Type B pancreatic cell (in vitro differentiated cells): ENCODE measurements at regions not wholly inside any gene's neighbourhood (a gene's known extent, or its start where the extent isn't known, plus 50 kb on each side); places are given as distances from the start of the nearest gene placed in this dataset.
A peak's percentile ranks its signal among the peaks of the same experiment; 100 is the strongest.

Experiments
- DNase-seq: peaks from one replicate; pipeline ENCODE4 v3.0.0; 2021; ENCODE audit warnings: mixed read lengths; ENCODE audit not compliant: unreplicated experiment; ENCODE audit errors: extremely low spot score
- H3K27ac Mint-ChIP-seq: 2 replicates; pipeline ENCODE4 v1.8.0; 2021; ENCODE audit warnings: mild to moderate bottlenecking, mixed read lengths
- H3K27me3 Mint-ChIP-seq: 2 replicates; pipeline ENCODE4 v1.8.0; 2021; ENCODE audit warnings: mixed read lengths
- H3K36me3 Mint-ChIP-seq: 2 replicates; pipeline ENCODE4 v1.8.0; 2021; ENCODE audit warnings: mixed read lengths
- H3K4me1 Mint-ChIP-seq: one replicate; pipeline ENCODE4 v1.8.0; 2021; ENCODE audit warnings: mixed read lengths; ENCODE audit not compliant: unreplicated experiment
- H3K4me3 Mint-ChIP-seq: 2 replicates; pipeline ENCODE4 v1.8.0; 2021; ENCODE audit warnings: mild to moderate bottlenecking, mixed read lengths
- H3K9me3 Mint-ChIP-seq: 2 replicates; pipeline ENCODE4 v1.8.0; 2021; ENCODE audit warnings: mixed read lengths
- CTCF ChIP-seq: fragments of 200-600 bp; sonication (generic); conservative IDR thresholded peaks from 2 replicates; pipeline ENCODE4 v1.5.0; 2021; ENCODE audit warnings: antibody characterized with exemption, mild to moderate bottlenecking

GRCh38 chr10:47136866-47137265 is 163.1 kb upstream of the GDF10 start:
- H3K36me3 Mint-ChIP-seq, result no peaks in the 10 kb centered on the region
- no peak overlapping the region for H3K27ac Mint-ChIP-seq
- H3K4me3 Mint-ChIP-seq, result no peak overlapping the region
- no peak for TF ChIP-seq CTCF
- DNase-seq, result peak; percentile 57
- peaks cover 12% of the 10 kb centered on the region for H3K4me1 Mint-ChIP-seq
- H3K9me3 Mint-ChIP-seq, result no peaks in the 10 kb centered on the region
- H3K27me3 Mint-ChIP-seq, result peaks cover 11% of the 10 kb centered on the region

GRCh38 chr10:47137311-47137851 is 162.6 kb upstream of the GDF10 start:
- peaks cover 12% of the 10 kb centered on the region for H3K4me1 Mint-ChIP-seq
- H3K4me3 Mint-ChIP-seq, result no peak overlapping the region
- H3K9me3 Mint-ChIP-seq, result no peaks in the 10 kb centered on the region
- H3K36me3 Mint-ChIP-seq, result no peaks in the 10 kb centered on the region
- TF ChIP-seq CTCF, result no peak
- H3K27me3 Mint-ChIP-seq, result peaks cover 11% of the 10 kb centered on the region
- DNase-seq, result no peak
- H3K27ac Mint-ChIP-seq, result no peak overlapping the region

- no peaks in the 10 kb centered on the region for H3K36me3 Mint-ChIP-seq
- no peak for DNase-seq
- H3K27me3 Mint-ChIP-seq, result peaks cover 11% of the 10 kb centered on the region
- H3K4me1 Mint-ChIP-seq, result peaks cover 12% of the 10 kb centered on the region
- no peaks in the 10 kb centered on the region for H3K9me3 Mint-ChIP-seq
- no peak overlapping the region for H3K27ac Mint-ChIP-seq
- H3K4me3 Mint-ChIP-seq, result no peak overlapping the region
- TF ChIP-seq CTCF, result no peak
These were observed 160.9 kb upstream of the GDF10 start for GRCh38 chr10:47139121-47139520.

GRCh38 chr10:47140761-47141348 is 159.1 kb upstream of the GDF10 start:
- no peak overlapping the region for H3K4me3 Mint-ChIP-seq
- H3K4me1 Mint-ChIP-seq, result peaks cover 12% of the 10 kb centered on the region
- DNase-seq, result no peak
- H3K9me3 Mint-ChIP-seq, result no peaks in the 10 kb centered on the region
- H3K27me3 Mint-ChIP-seq, result peaks cover 11% of the 10 kb centered on the region
- no peak overlapping the region for H3K27ac Mint-ChIP-seq
- no peak for TF ChIP-seq CTCF
- H3K36me3 Mint-ChIP-seq, result no peaks in the 10 kb centered on the region

GRCh38 chr10:47141349-47141748 is 158.6 kb upstream of the GDF10 start:
- peaks cover 8% of the 10 kb centered on the region for H3K27me3 Mint-ChIP-seq
- no peak for TF ChIP-seq CTCF
- no peak overlapping the region for H3K27ac Mint-ChIP-seq
- DNase-seq, result no peak
- H3K9me3 Mint-ChIP-seq, result no peaks in the 10 kb centered on the region
- no peak overlapping the region for H3K4me3 Mint-ChIP-seq
- no peaks in the 10 kb centered on the region for H3K36me3 Mint-ChIP-seq
- H3K4me1 Mint-ChIP-seq, result peaks cover 12% of the 10 kb centered on the region

- peaks cover 8% of the 10 kb centered on the region for H3K4me1 Mint-ChIP-seq
- no peak overlapping the region for H3K4me3 Mint-ChIP-seq
- H3K27ac Mint-ChIP-seq, result no peak overlapping the region
- H3K27me3 Mint-ChIP-seq, result peaks cover 6% of the 10 kb centered on the region
- DNase-seq, result peak; percentile 53
- no peaks in the 10 kb centered on the region for H3K36me3 Mint-ChIP-seq
- no peak for TF ChIP-seq CTCF
- no peaks in the 10 kb centered on the region for H3K9me3 Mint-ChIP-seq
These were observed 156.9 kb upstream of the GDF10 start for GRCh38 chr10:47143072-47143471.
